ENCODE measurements at regions not wholly inside any gene's neighbourhood (a gene's known extent, or its start where the extent isn't known, plus 50 kb on each side); places are given as distances from the start of the nearest gene placed in this dataset.
"Not testable (repeated sequence)": the region's sequence is repeated elsewhere in the genome, so short reads cannot be mapped to it uniquely, and the experiment has no call there.

- not testable (repeated sequence) for TF ChIP-seq RCOR1 (IDR thresholded peaks at IDR 0.05; ENCODE audit: borderline replicate concordance in 1 of 2, low read depth in 2 of 2, low read length in 2 of 2); CBX8 (IDR thresholded peaks at IDR 0.05; ENCODE audit: borderline replicate concordance, extremely low read depth, low read depth, low read length, poor library complexity, severe bottlenecking)
Observed at GRCh38 chr16:33773966-33774365, 314.6 kb downstream of the TP53TG3F start.

Data from K562 (cell line).